ENCODE measurements at regions not wholly inside any gene's neighbourhood (a gene's known extent, or its start where the extent isn't known, plus 50 kb on each side); places are given as distances from the start of the nearest gene placed in this dataset.

DNA sequence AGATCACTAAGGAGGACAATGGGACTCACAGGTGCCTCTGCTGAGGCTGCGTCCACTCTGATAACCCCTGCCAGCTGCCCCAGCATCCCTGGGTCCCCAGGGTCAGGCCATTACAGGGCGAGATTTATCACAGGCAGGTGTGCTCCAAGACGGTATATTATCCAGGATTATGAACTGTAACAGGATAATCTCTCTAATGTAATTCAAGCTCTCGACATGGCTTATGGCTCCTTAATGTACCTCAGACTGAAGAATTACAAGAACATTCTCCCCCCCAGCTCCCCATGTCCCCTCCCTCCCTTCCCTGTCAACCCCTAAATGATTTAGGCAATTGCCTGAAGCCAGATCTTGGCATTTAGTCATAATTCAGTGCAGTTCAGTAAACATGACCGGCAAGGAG, 86.8 kb downstream of the NCR2 start:
- ChIA-PET CTCF (interaction anchor here (0.9 to 8.2 kb wide), 6 partner anchors 9 to 263 kb away, joined by 3 to 139 read pairs (median 7); no protein-coding TSS in a partner anchor), POLR2A (interaction anchor here (0.7 kb wide), 1 partner anchor 24 kb away, joined by 3 read pairs; no protein-coding TSS in a partner anchor)

DNA sequence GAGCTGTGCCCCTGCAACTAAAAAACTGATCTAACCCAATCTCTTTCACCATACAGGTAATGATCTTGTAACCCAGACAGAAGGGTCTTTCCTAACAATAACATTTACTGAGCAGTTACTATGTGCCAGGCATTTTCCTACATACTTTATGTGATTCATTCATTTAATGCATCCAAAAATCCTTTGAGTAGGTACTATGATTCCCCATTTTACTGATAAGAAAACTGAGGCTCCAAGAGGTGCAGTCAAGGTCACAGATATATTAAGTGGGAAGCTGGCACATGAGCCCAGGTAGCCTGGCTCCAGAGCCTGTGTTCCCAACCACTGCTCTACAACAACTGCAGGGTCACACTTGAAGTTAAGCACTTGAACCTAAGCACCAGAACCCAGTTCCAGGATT, 87.6 kb downstream of the NCR2 start:
- TF ChIP-seq, protein P1, sequence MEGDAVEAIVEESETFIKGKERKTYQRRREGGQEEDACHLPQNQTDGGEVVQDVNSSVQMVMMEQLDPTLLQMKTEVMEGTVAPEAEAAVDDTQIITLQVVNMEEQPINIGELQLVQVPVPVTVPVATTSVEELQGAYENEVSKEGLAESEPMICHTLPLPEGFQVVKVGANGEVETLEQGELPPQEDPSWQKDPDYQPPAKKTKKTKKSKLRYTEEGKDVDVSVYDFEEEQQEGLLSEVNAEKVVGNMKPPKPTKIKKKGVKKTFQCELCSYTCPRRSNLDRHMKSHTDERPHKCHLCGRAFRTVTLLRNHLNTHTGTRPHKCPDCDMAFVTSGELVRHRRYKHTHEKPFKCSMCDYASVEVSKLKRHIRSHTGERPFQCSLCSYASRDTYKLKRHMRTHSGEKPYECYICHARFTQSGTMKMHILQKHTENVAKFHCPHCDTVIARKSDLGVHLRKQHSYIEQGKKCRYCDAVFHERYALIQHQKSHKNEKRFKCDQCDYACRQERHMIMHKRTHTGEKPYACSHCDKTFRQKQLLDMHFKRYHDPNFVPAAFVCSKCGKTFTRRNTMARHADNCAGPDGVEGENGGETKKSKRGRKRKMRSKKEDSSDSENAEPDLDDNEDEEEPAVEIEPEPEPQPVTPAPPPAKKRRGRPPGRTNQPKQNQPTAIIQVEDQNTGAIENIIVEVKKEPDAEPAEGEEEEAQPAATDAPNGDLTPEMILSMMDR (IDR thresholded peaks at IDR 0.05; ENCODE audit: unreplicated experiment): no peak
- ChIA-PET POLR2A (no interaction called here), CTCF (interaction anchor here (0.6 to 8.2 kb wide), 10 partner anchors 10 to 489 kb away, joined by 3 to 139 read pairs (median 6); no protein-coding TSS in a partner anchor)
- Mint-ChIP-seq H3K27ac (ENCODE audit: low read depth, unreplicated experiment) (no peak overlapping the region), H3K9me3 (ENCODE audit: unreplicated experiment) (no peaks in the 10 kb centered on the region), H3K27me3 (ENCODE audit: insufficient read depth, unreplicated experiment) (peaks cover 38% of the 10 kb centered on the region), H3K4me1 (ENCODE audit: insufficient read depth, unreplicated experiment) (no peaks in the 10 kb centered on the region), H3K4me3 (ENCODE audit: unreplicated experiment) (no peak overlapping the region), H3K36me3 (ENCODE audit: insufficient read depth, unreplicated experiment) (no peaks in the 10 kb centered on the region)
- BruUV-seq (replicated peaks): no TSS peak
- DNase-seq (ENCODE audit: unreplicated experiment): no peak
- intact Hi-C loops (cut with micrococcal nuclease): no loop called here

More for the DNA sequence above, 86.8 kb downstream of the NCR2 start:
- intact Hi-C loops (cut with micrococcal nuclease): no loop called here
- Mint-ChIP-seq H3K27me3 (ENCODE audit: insufficient read depth, unreplicated experiment) (peaks cover 46% of the 10 kb centered on the region), H3K9me3 (ENCODE audit: unreplicated experiment) (no peaks in the 10 kb centered on the region), H3K4me3 (ENCODE audit: unreplicated experiment) (no peak overlapping the region), H3K4me1 (ENCODE audit: insufficient read depth, unreplicated experiment) (no peaks in the 10 kb centered on the region), H3K36me3 (ENCODE audit: insufficient read depth, unreplicated experiment) (no peaks in the 10 kb centered on the region), H3K27ac (ENCODE audit: low read depth, unreplicated experiment) (no peak overlapping the region)
- DNase-seq (ENCODE audit: unreplicated experiment): no peak
- BruUV-seq (replicated peaks): no TSS peak
- TF ChIP-seq, protein P1 (IDR thresholded peaks at IDR 0.05; ENCODE audit: unreplicated experiment): no peak

DNA sequence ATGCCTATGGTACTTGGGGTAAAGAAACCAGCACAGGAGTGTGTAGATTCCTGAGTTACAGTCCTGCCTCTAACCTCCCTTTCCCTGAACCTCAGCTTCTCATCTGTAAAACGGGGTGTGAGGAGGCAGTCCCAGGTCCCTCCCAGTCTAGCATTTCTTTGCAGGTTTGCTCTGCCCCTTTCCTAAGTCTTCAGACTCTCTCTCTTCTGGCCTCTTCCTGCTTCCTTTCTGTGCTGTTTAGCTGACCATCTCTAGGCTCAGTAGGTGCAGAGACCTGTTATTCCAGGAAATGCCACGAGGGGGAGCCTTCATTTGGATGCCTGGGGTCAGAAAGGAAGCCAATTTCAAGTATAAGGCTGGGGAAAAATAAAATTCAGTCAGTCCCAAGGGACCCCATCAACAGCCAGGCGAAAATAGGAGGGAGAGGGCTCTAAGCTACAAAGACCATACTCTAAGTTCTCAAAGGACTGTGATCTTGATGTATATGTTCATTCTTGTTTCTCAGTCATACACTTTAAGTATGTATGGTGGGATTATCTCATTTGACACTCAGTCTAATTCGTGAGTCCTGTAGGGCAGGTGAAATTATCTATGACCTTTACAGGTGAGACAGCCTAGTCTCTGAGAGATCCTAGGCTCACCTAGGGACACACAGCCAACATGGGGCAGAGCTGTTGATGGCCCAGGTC, 89.1 kb downstream of the NCR2 start:
- H3K4me3 Mint-ChIP-seq (ENCODE audit: unreplicated experiment): no peak overlapping the region
- DNase-seq (ENCODE audit: unreplicated experiment): peak; percentile 78
- intact Hi-C loops (cut with micrococcal nuclease): loop anchor here (1.0 to 2.0 kb wide), 2 partner anchors 122 to 168 kb away; partner anchors contain the start of gene FOXP4
- H3K27me3 Mint-ChIP-seq (ENCODE audit: insufficient read depth, unreplicated experiment): peaks cover 23% of the 10 kb centered on the region
- no peaks in the 10 kb centered on the region for H3K36me3 Mint-ChIP-seq (ENCODE audit: insufficient read depth, unreplicated experiment)
- no TSS peak for BruUV-seq (replicated peaks)
- H3K4me1 Mint-ChIP-seq (ENCODE audit: insufficient read depth, unreplicated experiment): no peaks in the 10 kb centered on the region
- TF ChIP-seq, protein P1 (IDR thresholded peaks at IDR 0.05; ENCODE audit: unreplicated experiment): peak; percentile 65
- ChIA-PET POLR2A (interaction anchor here (0.8 kb wide), 1 partner anchor 38 kb away, joined by 3 read pairs; no protein-coding TSS in a partner anchor), CTCF (interaction anchor here (0.5 to 8.2 kb wide), 33 partner anchors 9 to 265 kb away, joined by 3 to 139 read pairs (median 4); no protein-coding TSS in a partner anchor)
- no peak overlapping the region for H3K27ac Mint-ChIP-seq (ENCODE audit: low read depth, unreplicated experiment)
- H3K9me3 Mint-ChIP-seq (ENCODE audit: unreplicated experiment): no peaks in the 10 kb centered on the region

DNA sequence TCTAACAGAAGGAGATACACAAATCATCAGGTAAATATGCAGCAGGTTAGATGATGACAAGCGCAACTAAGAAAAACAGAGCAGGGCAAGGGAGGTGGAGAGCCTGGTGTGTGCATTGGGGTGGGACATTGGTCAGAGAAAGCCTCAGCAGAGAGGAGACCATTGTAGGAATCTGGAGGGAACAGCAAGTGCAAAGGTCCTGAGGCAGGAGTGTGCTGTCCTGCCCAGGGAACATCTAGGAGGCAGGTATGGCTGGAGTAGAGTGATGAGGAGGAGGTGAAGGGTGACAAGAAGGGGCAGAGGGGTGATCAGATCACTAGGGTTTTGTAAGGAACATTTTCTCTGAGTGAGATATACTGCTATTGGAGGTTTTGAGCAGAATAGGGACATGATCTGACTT, 90.1 kb downstream of the NCR2 start:
- intact Hi-C loops (cut with micrococcal nuclease): loop anchor here (2.0 kb wide), 1 partner anchor 121 kb away; the partner anchor contains the start of gene FOXP4
- TF ChIP-seq, protein P1 (IDR thresholded peaks at IDR 0.05; ENCODE audit: unreplicated experiment): no peak
- no peak overlapping the region for H3K4me3 Mint-ChIP-seq (ENCODE audit: unreplicated experiment)
- DNase-seq (ENCODE audit: unreplicated experiment): no peak
- POLR2A ChIA-PET: interaction anchor here (0.8 kb wide), 1 partner anchor 170 kb away, joined by 3 read pairs; no protein-coding TSS in a partner anchor
- no peaks in the 10 kb centered on the region for H3K4me1 Mint-ChIP-seq (ENCODE audit: insufficient read depth, unreplicated experiment)
- H3K27me3 Mint-ChIP-seq (ENCODE audit: insufficient read depth, unreplicated experiment): peaks cover 22% of the 10 kb centered on the region
- H3K9me3 Mint-ChIP-seq (ENCODE audit: unreplicated experiment): no peaks in the 10 kb centered on the region
- BruUV-seq (replicated peaks): no TSS peak
- H3K36me3 Mint-ChIP-seq (ENCODE audit: insufficient read depth, unreplicated experiment): no peaks in the 10 kb centered on the region
- no peak overlapping the region for H3K27ac Mint-ChIP-seq (ENCODE audit: low read depth, unreplicated experiment)
- CTCF ChIA-PET: interaction anchor here (0.5 to 8.2 kb wide), 27 partner anchors 8 to 1925 kb away, joined by 3 to 139 read pairs (median 3); partner anchors contain the start of gene TOMM6

Data from MCF 10A (cell line).